WI38 (cell line): ENCODE measurements at regions not wholly inside any gene's neighbourhood (a gene's known extent, or its start where the extent isn't known, plus 50 kb on each side); places are given as distances from the start of the nearest gene placed in this dataset.

Experiments used
- H3K4me3 ChIP-seq: 2 replicates; pipeline ENCODE4 v1.5.1; 2011; ENCODE audit warnings: low read depth, mild to moderate bottlenecking, control low read depth, low read length
- TF ChIP-seq, protein P1 (sequence below): IDR thresholded peaks from 2 replicates; pipeline ENCODE4 v1.5.1; 2012; ENCODE audit warnings: low read depth, mild to moderate bottlenecking, control low read depth, low read length

DNA sequence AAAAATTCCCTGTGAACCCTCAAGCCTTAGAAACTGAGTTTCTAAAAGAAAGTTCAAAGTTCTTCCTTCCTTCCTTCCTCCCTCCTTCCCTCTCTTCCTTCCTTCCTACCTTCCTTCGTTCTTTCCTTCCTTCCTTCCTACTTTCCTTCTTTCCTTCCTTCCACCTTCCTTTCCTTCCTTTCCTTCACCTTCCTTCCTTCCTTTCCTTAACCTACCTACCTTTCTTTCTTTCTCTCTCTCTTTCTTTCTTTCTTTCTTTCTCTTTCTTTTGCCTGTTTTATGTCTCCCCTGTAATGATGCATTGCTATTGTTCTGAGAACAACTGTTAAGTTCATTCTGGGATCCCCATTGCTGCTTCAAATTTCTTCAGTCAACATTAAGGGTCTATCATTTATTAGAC is 551.1 kb downstream of the TFEC start:
- TF ChIP-seq, protein P1, sequence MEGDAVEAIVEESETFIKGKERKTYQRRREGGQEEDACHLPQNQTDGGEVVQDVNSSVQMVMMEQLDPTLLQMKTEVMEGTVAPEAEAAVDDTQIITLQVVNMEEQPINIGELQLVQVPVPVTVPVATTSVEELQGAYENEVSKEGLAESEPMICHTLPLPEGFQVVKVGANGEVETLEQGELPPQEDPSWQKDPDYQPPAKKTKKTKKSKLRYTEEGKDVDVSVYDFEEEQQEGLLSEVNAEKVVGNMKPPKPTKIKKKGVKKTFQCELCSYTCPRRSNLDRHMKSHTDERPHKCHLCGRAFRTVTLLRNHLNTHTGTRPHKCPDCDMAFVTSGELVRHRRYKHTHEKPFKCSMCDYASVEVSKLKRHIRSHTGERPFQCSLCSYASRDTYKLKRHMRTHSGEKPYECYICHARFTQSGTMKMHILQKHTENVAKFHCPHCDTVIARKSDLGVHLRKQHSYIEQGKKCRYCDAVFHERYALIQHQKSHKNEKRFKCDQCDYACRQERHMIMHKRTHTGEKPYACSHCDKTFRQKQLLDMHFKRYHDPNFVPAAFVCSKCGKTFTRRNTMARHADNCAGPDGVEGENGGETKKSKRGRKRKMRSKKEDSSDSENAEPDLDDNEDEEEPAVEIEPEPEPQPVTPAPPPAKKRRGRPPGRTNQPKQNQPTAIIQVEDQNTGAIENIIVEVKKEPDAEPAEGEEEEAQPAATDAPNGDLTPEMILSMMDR = no peak
- H3K4me3 ChIP-seq = no peak overlapping the region

- no peak overlapping the region for H3K4me3 ChIP-seq
- TF ChIP-seq, protein P1 = no peak
These were observed 552.1 kb downstream of the TFEC start for GRCh38 chr7:115478426-115478825.

GRCh38 chr7:115477193-115477651 is 553.3 kb downstream of the TFEC start:
- H3K4me3 ChIP-seq = peak overlapping the region; percentile 51
- TF ChIP-seq, protein P1 = no peak

GRCh38 chr7:115476671-115477181 is 553.8 kb downstream of the TFEC start:
- TF ChIP-seq, protein P1 = no peak
- H3K4me3 ChIP-seq = peak overlapping the region; percentile 51

DNA sequence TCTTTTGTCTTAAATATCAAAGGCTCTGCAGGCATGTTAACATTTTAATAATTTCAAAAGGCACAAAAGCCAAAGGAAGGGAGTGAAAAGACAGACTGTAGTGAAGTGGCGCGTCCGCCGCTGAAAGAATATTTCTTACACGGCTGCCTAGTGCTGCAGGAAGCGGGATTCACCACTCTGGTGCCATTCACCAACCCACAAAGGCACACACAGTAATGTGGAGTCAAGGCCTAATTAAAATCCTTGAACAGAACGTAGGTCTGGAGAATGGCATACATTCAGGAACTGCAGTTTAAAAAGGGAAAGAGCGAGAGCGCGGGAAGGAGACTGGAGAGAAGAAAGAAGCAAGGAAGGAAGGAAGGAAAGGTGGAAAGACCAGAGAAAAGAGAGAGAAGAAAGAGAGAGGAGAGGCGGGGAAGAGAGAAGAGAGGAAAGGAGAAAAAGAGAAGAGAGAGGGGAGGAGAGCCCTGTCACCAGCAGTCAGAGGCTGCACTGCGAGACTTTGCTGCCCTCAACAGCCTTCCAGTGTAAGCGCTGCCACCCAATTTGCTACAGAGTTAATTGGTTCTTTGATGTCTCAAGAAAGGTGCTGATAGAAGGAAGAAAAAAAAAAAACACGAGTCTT is 554.0 kb downstream of the MDFIC start:
- no peak overlapping the region for H3K4me3 ChIP-seq
- TF ChIP-seq, protein P1 = no peak

DNA sequence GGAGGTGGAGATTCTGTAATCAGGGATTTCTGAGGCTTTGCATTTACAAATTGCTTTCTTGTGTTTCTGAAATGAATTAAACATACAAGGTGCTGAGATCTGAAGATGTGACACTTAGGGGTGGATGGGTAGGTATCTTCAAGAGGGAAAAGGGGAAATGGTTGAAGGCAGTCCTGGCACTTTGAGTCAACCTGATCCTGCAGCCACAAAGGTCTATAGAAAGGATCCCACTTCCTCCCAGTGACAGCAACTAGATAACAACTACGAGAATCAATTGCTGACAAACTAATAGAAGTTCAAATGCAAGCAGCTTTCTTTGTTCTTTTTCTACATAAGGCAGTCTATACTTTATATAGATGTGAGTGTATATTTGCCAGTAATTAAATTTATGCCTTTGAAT is 553.3 kb downstream of the MDFIC start:
- H3K4me3 ChIP-seq = no peak overlapping the region
- TF ChIP-seq, protein P1 = no peak

- TF ChIP-seq, protein P1 = no peak
- H3K4me3 ChIP-seq = no peak overlapping the region
These were observed 552.2 kb downstream of the MDFIC start for GRCh38 chr7:115474137-115474536.
